HEK293 (cell line): ENCODE measurements at regions not wholly inside any gene's neighbourhood (a gene's known extent, or its start where the extent isn't known, plus 50 kb on each side); places are given as distances from the start of the nearest gene placed in this dataset.

Experiments
- CTCF ChIA-PET: fragments of 350-600 bp; formaldehyde crosslinking; extraction: SDS; loops from one replicate; lab custom pipeline; 2021; ENCODE audit warnings: antibody characterized with exemption; lab: Yijun Ruan, JAX
- POLR2A ChIA-PET: fragments of 300-600 bp; formaldehyde crosslinking; extraction: SDS; loops from one replicate; lab custom pipeline; 2020; ENCODE audit warnings: antibody characterized with exemption, inconsistent platforms; lab: Yijun Ruan, JAX
- H3K27ac ChIP-seq: fragments of 200-500 bp; sonication (Bioruptor generic); 2 replicates; pipeline ENCODE4 v1.5.1; 2014; ENCODE audit warnings: low read depth, low read length, control low read depth, inconsistent platforms; ENCODE audit errors: extremely low read depth
- H3K36me3 ChIP-seq, 2 experiments: fragments of 200-500 bp in 1 of 2; sonication (Bioruptor generic) in 1 of 2; 1 replicate in 1 of 2; 2 replicates in 1 of 2; pipeline ENCODE4 v1.5.1; 2014 to 2017; ENCODE audit warnings: inconsistent platforms in 2 of 2, low read length in 2 of 2; ENCODE audit not compliant: control insufficient read depth in 2 of 2, insufficient read depth in 1 of 2
- H3K4me1 ChIP-seq: fragments of 200-500 bp; sonication (Bioruptor generic); 2 replicates; pipeline ENCODE4 v1.5.1; 2014; ENCODE audit warnings: mild to moderate bottlenecking, low read length, inconsistent platforms; ENCODE audit not compliant: control insufficient read depth, insufficient read depth
- H3K4me3 ChIP-seq: 2 replicates; pipeline ENCODE4 v1.5.1; 2011; ENCODE audit warnings: low read depth, mild to moderate bottlenecking, control low read depth, low read length, moderate library complexity
- H3K9me3 ChIP-seq: fragments of 200-500 bp; sonication (Bioruptor generic); 2 replicates; pipeline ENCODE4 v1.5.1; 2014; ENCODE audit warnings: low read depth, low read length, inconsistent platforms; ENCODE audit not compliant: control insufficient read depth, insufficient read depth
- KLF17 ChIP-seq: fragments of 450-650 bp; formaldehyde crosslinking; IDR thresholded peaks from 2 replicates; pipeline ENCODE4 v1.5.1; 2016; ENCODE audit warnings: missing biosample characterization, missing genetic modification characterization
- PRDM10 ChIP-seq: fragments of 450-650 bp; formaldehyde crosslinking; IDR thresholded peaks from 2 replicates; pipeline ENCODE4 v1.5.1; 2016; ENCODE audit warnings: missing biosample characterization, missing genetic modification characterization
- SP2 ChIP-seq: fragments of 450-650 bp; formaldehyde crosslinking; IDR thresholded peaks from 2 replicates; pipeline ENCODE4 v1.5.1; 2016; ENCODE audit warnings: missing biosample characterization, missing genetic modification characterization
- ZBTB11 ChIP-seq: fragments of 450-650 bp; formaldehyde crosslinking; conservative IDR thresholded peaks from 2 replicates; pipeline ENCODE4 v1.5.1; 2016; ENCODE audit warnings: low read depth, missing biosample characterization, missing genetic modification characterization
- ZBTB48 ChIP-seq: fragments of 450-650 bp; formaldehyde crosslinking; IDR thresholded peaks from 2 replicates; pipeline ENCODE4 v1.5.1; 2016; ENCODE audit warnings: missing biosample characterization, missing genetic modification characterization
- ZNF114 ChIP-seq: fragments of 450-650 bp; formaldehyde crosslinking; IDR thresholded peaks from 2 replicates; pipeline ENCODE4 v1.5.0; 2017; ENCODE audit warnings: missing biosample characterization, missing genetic modification characterization
- ZNF19 ChIP-seq: fragments of 450-650 bp; formaldehyde crosslinking; IDR thresholded peaks from 2 replicates; pipeline ENCODE4; 2016; ENCODE audit warnings: missing biosample characterization, missing genetic modification characterization, low read depth
- ZNF202 ChIP-seq: fragments of 450-650 bp; formaldehyde crosslinking; IDR thresholded peaks from 2 replicates; pipeline ENCODE4 v1.5.1; 2016; ENCODE audit warnings: missing biosample characterization, missing genetic modification characterization, borderline replicate concordance
- ZNF274 ChIP-seq, 2 experiments: fragments of 200-500 bp in 1 of 2; fragments of 450-650 bp in 1 of 2; sonication (Bioruptor generic) in 1 of 2; formaldehyde crosslinking in 1 of 2; IDR thresholded peaks; 2 replicates each; pipeline versions ENCODE4 v1.5.1 to v1.6.1; 2014 to 2016; ENCODE audit warnings: borderline replicate concordance in 1 of 2, inconsistent platforms in 1 of 2, low read length in 1 of 2, missing biosample characterization in 1 of 2, missing genetic modification characterization in 1 of 2
- ZNF302 ChIP-seq: fragments of 450-650 bp; formaldehyde crosslinking; IDR thresholded peaks from 2 replicates; pipeline ENCODE4 v1.5.1; 2016; ENCODE audit warnings: missing biosample characterization, missing genetic modification characterization, low read depth
- ZNF350 ChIP-seq: fragments of 450-650 bp; formaldehyde crosslinking; IDR thresholded peaks from 2 replicates; pipeline ENCODE4 v1.5.0; 2017; ENCODE audit warnings: missing biosample characterization, mild to moderate bottlenecking, missing genetic modification characterization
- ZNF513 ChIP-seq: fragments of 450-650 bp; IDR thresholded peaks from 2 replicates; pipeline ENCODE4 v1.5.1; 2018; ENCODE audit warnings: missing biosample characterization, missing genetic modification characterization
- ZNF530 ChIP-seq: fragments of 450-650 bp; formaldehyde crosslinking; IDR thresholded peaks from 2 replicates; pipeline ENCODE4 v1.5.1; 2016; ENCODE audit warnings: low read depth, missing biosample characterization, missing genetic modification characterization
- ZNF621 ChIP-seq: fragments of 450-650 bp; formaldehyde crosslinking; IDR thresholded peaks from 2 replicates; pipeline ENCODE4 v1.5.1; 2017; ENCODE audit warnings: missing biosample characterization, missing genetic modification characterization
- ZNF791 ChIP-seq: fragments of 450-650 bp; formaldehyde crosslinking; IDR thresholded peaks from 2 replicates; pipeline ENCODE4 v1.5.1; 2016; ENCODE audit warnings: missing biosample characterization, missing genetic modification characterization

DNA sequence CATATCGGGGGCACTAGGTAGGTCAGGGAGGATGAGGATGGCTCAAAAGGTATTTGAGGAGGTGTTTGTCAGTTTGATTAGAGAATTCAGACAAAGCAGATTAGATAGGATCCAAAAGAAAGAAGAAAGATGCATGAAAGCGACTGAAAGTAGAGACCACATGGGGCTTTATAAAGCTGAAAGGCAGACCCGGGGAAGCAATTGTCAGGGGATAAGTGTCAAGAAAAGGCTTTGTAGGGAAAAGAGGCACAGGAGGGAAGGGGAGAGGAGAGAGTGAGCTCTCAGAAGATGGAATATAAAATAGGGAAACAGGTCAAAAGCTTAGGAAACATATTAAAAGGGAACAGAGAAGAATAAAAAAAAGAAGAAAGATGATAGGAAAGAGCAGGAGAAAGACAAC lies 308.2 kb upstream of the RORA start:
- no peaks in the 10 kb centered on the region for H3K36me3 ChIP-seq
- no peak overlapping the region for H3K4me3 ChIP-seq
- ChIA-PET POLR2A (no interaction called here), CTCF (no interaction called here)
- TF ChIP-seq SP2 (tag by site-specific recombination), result no peak
- TF ChIP-seq ZBTB48, result no peak
- no peak for TF ChIP-seq ZNF791 (tag by site-specific recombination)
- TF ChIP-seq ZNF513 (tag by site-specific recombination), result no peak
- TF ChIP-seq ZNF202 (tag by site-specific recombination), result no peak
- no peak for TF ChIP-seq PRDM10 (tag by site-specific recombination)
- no peak for TF ChIP-seq ZNF302 (tag by site-specific recombination)
- TF ChIP-seq ZBTB11, result no peak
- TF ChIP-seq ZNF274 (IDR thresholded peaks at IDR 0.05; ENCODE audit: low read length), result no peak
- TF ChIP-seq ZNF274 (tag by site-specific recombination; IDR thresholded peaks at IDR 0.05; ENCODE audit: borderline replicate concordance), result no peak
- no peak for TF ChIP-seq ZNF350 (tag by site-specific recombination)
- TF ChIP-seq ZNF114 (tag by site-specific recombination), result no peak
- no peaks in the 10 kb centered on the region for H3K4me1 ChIP-seq
- no peaks in the 10 kb centered on the region for H3K9me3 ChIP-seq
- H3K27ac ChIP-seq, result no peak overlapping the region

- no peaks in the 10 kb centered on the region for H3K9me3 ChIP-seq
- no peak overlapping the region for H3K4me3 ChIP-seq
- ChIA-PET CTCF (no interaction called here), POLR2A (no interaction called here)
- no peaks in the 10 kb centered on the region for H3K4me1 ChIP-seq
- no peak overlapping the region for H3K27ac ChIP-seq
- H3K36me3 ChIP-seq, result no peaks in the 10 kb centered on the region
- TF ChIP-seq KLF17 (no peak), ZNF621 (no peak), ZNF19 (tag by site-specific recombination) (no peak), ZNF530 (no peak)
These were observed 305.9 kb upstream of the RORA start for GRCh38 chr15:61534986-61535385.
